Fibroblast of villous mesenchyme (primary cell): ENCODE measurements at regions not wholly inside any gene's neighbourhood (a gene's known extent, or its start where the extent isn't known, plus 50 kb on each side); places are given as distances from the start of the nearest gene placed in this dataset.
A peak's percentile ranks its signal among the peaks of the same experiment; 100 is the strongest.

Experiments
- DNase-seq: peaks from one replicate; pipeline ENCODE4 v3.0.0-alpha.2; 2010; ENCODE audit warnings: low read depth
- H3K4me3 ChIP-seq: 2 replicates; pipeline ENCODE4 v1.5.1; 2011; ENCODE audit warnings: low read depth, mild to moderate bottlenecking, low read length
- CTCF ChIP-seq: IDR thresholded peaks from 2 replicates; pipeline ENCODE4 v1.5.1; 2012; ENCODE audit warnings: low read depth, mild to moderate bottlenecking, low read length; ENCODE audit not compliant: insufficient read depth

GRCh38 chr7:19235680-19236079, 90.5 kb upstream of the FERD3L start:
- DNase-seq, result no peak
- no peak for TF ChIP-seq CTCF
- H3K4me3 ChIP-seq, result no peak overlapping the region

- peak; percentile 26 for DNase-seq
- no peak overlapping the region for H3K4me3 ChIP-seq
- no peak for TF ChIP-seq CTCF
Measured at GRCh38 chr7:19224951-19225350, 79.7 kb upstream of the FERD3L start.

- DNase-seq, result peak; percentile 84
- no peak for TF ChIP-seq CTCF
- no peak overlapping the region for H3K4me3 ChIP-seq
Measured at GRCh38 chr7:19215412-19215811, 70.2 kb upstream of the FERD3L start.

GRCh38 chr7:19213746-19214145, 68.5 kb upstream of the FERD3L start:
- DNase-seq, result no peak
- H3K4me3 ChIP-seq, result no peak overlapping the region
- TF ChIP-seq CTCF, result no peak

- peak; percentile 71 for DNase-seq
- no peak for TF ChIP-seq CTCF
- no peak overlapping the region for H3K4me3 ChIP-seq
Measured at GRCh38 chr7:19210893-19211413, 65.7 kb upstream of the FERD3L start.

- no peak for TF ChIP-seq CTCF
- no peak for DNase-seq
Measured at GRCh38 chr7:19209166-19209696, 64.0 kb upstream of the FERD3L start.

GRCh38 chr7:19206721-19207120, 61.5 kb upstream of the FERD3L start:
- no peak for TF ChIP-seq CTCF
- H3K4me3 ChIP-seq, result no peak overlapping the region
- no peak for DNase-seq

More at GRCh38 chr7:19209166-19209696, 64.0 kb upstream of the FERD3L start:
- H3K4me3 ChIP-seq, result no peak overlapping the region
